GM19240 (cell line): ENCODE measurements at regions not wholly inside any gene's neighbourhood (a gene's known extent, or its start where the extent isn't known, plus 50 kb on each side); places are given as distances from the start of the nearest gene placed in this dataset.
"Not testable (repeated sequence)": the region's sequence is repeated elsewhere in the genome, so short reads cannot be mapped to it uniquely, and the experiment has no call there.

Experiments
- DNase-seq: peaks from one replicate; pipeline ENCODE4 v3.0.0; 2011; ENCODE audit warnings: low spot score; ENCODE audit not compliant: insufficient read length

GRCh38 chr7:142476077-142476476, 218.2 kb upstream of the PRSS58 start:
- no peak for DNase-seq

- DNase-seq, result no peak
These were observed 214.0 kb upstream of the PRSS58 start for GRCh38 chr7:142471820-142472219.

GRCh38 chr7:142470544-142470830, 212.6 kb upstream of the PRSS58 start:
- no peak for DNase-seq

GRCh38 chr7:142469696-142470543, 212.1 kb upstream of the PRSS58 start:
- DNase-seq, result no peak

GRCh38 chr7:142468871-142469665, 211.2 kb upstream of the PRSS58 start:
- DNase-seq, result no peak

- DNase-seq, result not testable (repeated sequence)
These were observed 209.3 kb upstream of the PRSS58 start for GRCh38 chr7:142467056-142467655.

- no peak for DNase-seq
These were observed 205.6 kb upstream of the PRSS58 start for GRCh38 chr7:142463401-142463850.

- no peak for DNase-seq
These were observed 203.6 kb upstream of the PRSS58 start for GRCh38 chr7:142461437-142461836.

- no peak for DNase-seq
These were observed 202.7 kb upstream of the PRSS58 start for GRCh38 chr7:142460402-142461117.

- peak; percentile 23 for DNase-seq
These were observed 201.7 kb upstream of the PRSS58 start for GRCh38 chr7:142459551-142459963.

GRCh38 chr7:142457146-142457703, 199.4 kb upstream of the PRSS58 start:
- no peak for DNase-seq

GRCh38 chr7:142455392-142455791, 197.5 kb upstream of the PRSS58 start:
- DNase-seq, result no peak

- DNase-seq, result no peak
These were observed 197.0 kb upstream of the PRSS58 start for GRCh38 chr7:142454862-142455261.

- no peak for DNase-seq
These were observed 194.9 kb upstream of the PRSS58 start for GRCh38 chr7:142452791-142453190.

GRCh38 chr7:142451817-142452216, 194.0 kb upstream of the PRSS58 start:
- DNase-seq, result no peak

GRCh38 chr7:142451296-142451695, 193.4 kb upstream of the PRSS58 start:
- no peak for DNase-seq

GRCh38 chr7:142450695-142451094, 192.8 kb upstream of the PRSS58 start:
- no peak for DNase-seq

- no peak for DNase-seq
These were observed 192.3 kb upstream of the PRSS58 start for GRCh38 chr7:142450206-142450605.

GRCh38 chr7:142448857-142449256, 191.0 kb upstream of the PRSS58 start:
- not testable (repeated sequence) for DNase-seq

GRCh38 chr7:142447762-142448161, 189.9 kb upstream of the PRSS58 start:
- DNase-seq, result no peak

GRCh38 chr7:142445019-142445686, 187.3 kb upstream of the PRSS58 start:
- no peak for DNase-seq
